H9 (cell line): ENCODE measurements at regions not wholly inside any gene's neighbourhood (a gene's known extent, or its start where the extent isn't known, plus 50 kb on each side); places are given as distances from the start of the nearest gene placed in this dataset.

Experiments used
- DNase-seq: peaks from one replicate; pipeline ENCODE4 v3.0.0-alpha.2; 2017
- H2AFZ ChIP-seq: one replicate; pipeline ENCODE4 v1.6.1; 2013; ENCODE audit warnings: mild to moderate bottlenecking, low read length, control low read depth, moderate library complexity
- H2AK5ac ChIP-seq: 2 replicates; pipeline ENCODE4 v1.6.1; 2013; ENCODE audit warnings: low read length, control low read depth, mixed read lengths; ENCODE audit not compliant: insufficient read length
- H2BK120ac ChIP-seq: one replicate; pipeline ENCODE4 v1.6.1; 2013; ENCODE audit warnings: low read depth, mild to moderate bottlenecking, low read length, control low read depth, inconsistent platforms; ENCODE audit not compliant: poor library complexity, severe bottlenecking
- H2BK12ac ChIP-seq: 2 replicates; pipeline ENCODE4 v1.6.1; 2013; ENCODE audit warnings: low read length, control low read depth, mixed read lengths, low read depth; ENCODE audit not compliant: insufficient read length
- H2BK15ac ChIP-seq: 2 replicates; pipeline ENCODE4 v1.6.1; 2013; ENCODE audit warnings: low read depth, low read length, control low read depth
- H2BK20ac ChIP-seq: one replicate; pipeline ENCODE4 v1.6.1; 2013; ENCODE audit warnings: low read depth, mild to moderate bottlenecking, low read length, control low read depth, inconsistent platforms; ENCODE audit not compliant: poor library complexity, severe bottlenecking
- H2BK5ac ChIP-seq: 2 replicates; pipeline ENCODE4 v1.6.1; 2013; ENCODE audit warnings: low read length, control low read depth, mixed read lengths; ENCODE audit not compliant: insufficient read length
- H3K14ac ChIP-seq: 2 replicates; pipeline ENCODE4 v1.6.1; 2013; ENCODE audit warnings: low read length, control low read depth; ENCODE audit not compliant: insufficient read depth
- H3K18ac ChIP-seq: 2 replicates; pipeline ENCODE4 v1.6.1; 2013; ENCODE audit warnings: low read depth, mild to moderate bottlenecking, mixed read lengths, low read length, control low read depth; ENCODE audit not compliant: insufficient read length
- H3K23ac ChIP-seq: 2 replicates; pipeline ENCODE4 v1.6.1; 2013; ENCODE audit warnings: low read length, control low read depth, mixed read lengths, low read depth; ENCODE audit not compliant: insufficient read length
- H3K23me2 ChIP-seq: 2 replicates; pipeline ENCODE4 v1.6.1; 2013; ENCODE audit warnings: low read depth, mild to moderate bottlenecking, mixed read lengths, low read length, control low read depth; ENCODE audit not compliant: insufficient read length, poor library complexity, severe bottlenecking
- H3K27ac ChIP-seq: 2 replicates; pipeline ENCODE4 v1.5.1; 2013; ENCODE audit warnings: low read length, control low read depth, mixed read lengths, low read depth; ENCODE audit not compliant: insufficient read length
- H3K27me3 ChIP-seq: 2 replicates; pipeline ENCODE4 v1.6.1; 2013; ENCODE audit warnings: low read length, control low read depth, inconsistent platforms; ENCODE audit not compliant: insufficient read depth
- H3K4ac ChIP-seq: 2 replicates; pipeline ENCODE4 v1.6.1; 2013; ENCODE audit warnings: low read depth, mild to moderate bottlenecking, control low read depth, inconsistent platforms, low read length, moderate library complexity
- H3K4me1 ChIP-seq: 2 replicates; pipeline ENCODE4 v1.6.1; 2013; ENCODE audit warnings: low read length, control low read depth, inconsistent platforms; ENCODE audit not compliant: insufficient read depth
- H3K4me2 ChIP-seq: 2 replicates; pipeline ENCODE4 v1.6.1; 2013; ENCODE audit warnings: low read length, control low read depth, mixed read lengths; ENCODE audit not compliant: insufficient read length, insufficient read depth
- H3K56ac ChIP-seq: 2 replicates; pipeline ENCODE4 v1.6.1; 2013; ENCODE audit warnings: low read depth, mild to moderate bottlenecking, mixed read lengths, low read length, control low read depth; ENCODE audit not compliant: insufficient read length
- H3K79me1 ChIP-seq: 2 replicates; pipeline ENCODE4 v1.6.1; 2013; ENCODE audit warnings: low read depth, mild to moderate bottlenecking, moderate library complexity, low read length, control low read depth, inconsistent platforms; ENCODE audit not compliant: insufficient read depth, poor library complexity, severe bottlenecking
- H3K79me2 ChIP-seq: 2 replicates; pipeline ENCODE4 v1.6.1; 2013; ENCODE audit warnings: low read length, control low read depth, inconsistent platforms; ENCODE audit not compliant: insufficient read depth
- H3K9ac ChIP-seq: 2 replicates; pipeline ENCODE4 v1.6.1; 2013; ENCODE audit warnings: low read length, control low read depth, mixed read lengths; ENCODE audit not compliant: insufficient read length; ENCODE audit errors: extremely low read depth
- H3K9me3 ChIP-seq: one replicate; pipeline ENCODE4 v1.6.1; 2013; ENCODE audit warnings: low read depth, low read length, inconsistent platforms; ENCODE audit not compliant: control insufficient read depth
- H3T11ph ChIP-seq: one replicate; pipeline ENCODE4 v1.6.1; 2013; ENCODE audit warnings: mild to moderate bottlenecking, low read length, control low read depth, inconsistent platforms
- H4K20me1 ChIP-seq: one replicate; pipeline ENCODE4 v1.6.1; 2013; ENCODE audit not compliant: control insufficient read depth, insufficient read length, insufficient read depth
- H4K5ac ChIP-seq: 2 replicates; pipeline ENCODE4 v1.6.1; 2013; ENCODE audit warnings: low read depth, mild to moderate bottlenecking, mixed read lengths, low read length, control low read depth; ENCODE audit not compliant: insufficient read length
- H4K8ac ChIP-seq: replicated peaks from 2 replicates; pipeline ENCODE4 v1.6.1; 2013; ENCODE audit warnings: low read length, control low read depth, mixed read lengths, low read depth; ENCODE audit not compliant: insufficient read length
- H4K91ac ChIP-seq: 2 replicates; pipeline ENCODE4 v1.6.1; 2013; ENCODE audit warnings: low read depth, mild to moderate bottlenecking, moderate library complexity, mixed read lengths, low read length, control low read depth; ENCODE audit not compliant: insufficient read length
- H3K27ac Mint-ChIP-seq, 3 experiments: 2 replicates in 2 of 3; 3 replicates in 1 of 3; pipeline ENCODE4 v1.8.0; 2020 to 2021; ENCODE audit warnings: mixed read lengths in 3 of 3, mild to moderate bottlenecking in 1 of 3, moderate library complexity in 1 of 3
- H3K27me3 Mint-ChIP-seq: 2 replicates; pipeline ENCODE4 v1.8.0; 2021; ENCODE audit warnings: low read depth, mild to moderate bottlenecking, moderate library complexity, mixed read lengths
- H3K36me3 Mint-ChIP-seq, 3 experiments: 2 replicates in 2 of 3; 3 replicates in 1 of 3; pipeline ENCODE4 v1.8.0; 2020 to 2021; ENCODE audit warnings: low read depth in 3 of 3, mixed read lengths in 3 of 3; ENCODE audit not compliant: insufficient read depth in 1 of 3
- H3K4me1 Mint-ChIP-seq, 2 experiments: 2 replicates each; pipeline ENCODE4 v1.8.0; 2020; ENCODE audit warnings: mixed read lengths in 2 of 2
- H3K4me3 Mint-ChIP-seq, 2 experiments: 2 replicates in 1 of 2; 3 replicates in 1 of 2; pipeline ENCODE4 v1.8.0; 2020 to 2021; ENCODE audit warnings: mild to moderate bottlenecking in 2 of 2, mixed read lengths in 2 of 2, moderate library complexity in 1 of 2
- H3K9me3 Mint-ChIP-seq, 2 experiments: 2 replicates in 1 of 2; 3 replicates in 1 of 2; pipeline ENCODE4 v1.8.0; 2020; ENCODE audit warnings: mild to moderate bottlenecking in 2 of 2, mixed read lengths in 2 of 2, moderate library complexity in 1 of 2
- CTCF ChIP-seq: fragments of 200-600 bp; sonication (generic); conservative IDR thresholded peaks from 3 replicates; pipeline ENCODE4 v1.8.0; 2021; ENCODE audit warnings: antibody characterized with exemption, mild to moderate bottlenecking
- WGBS: extraction: QIAGEN DNeasy Blood & Tissue Kit; methylation state at CpG from one replicate; pipeline ENCODE4 v1.1.7; 2013; ENCODE audit warnings: missing lambda C conversion rate, low lambda C conversion rate, mixed read lengths; ENCODE audit not compliant: insufficient read length; ENCODE audit errors: extremely low coverage; 5-methylcytosine and 5-hydroxymethylcytosine counted together

GRCh38 chr3:24863215-24863614 is 368.6 kb upstream of the THRB start:
- no CpG with 5 or more reads among the region's 5 CpGs for WGBS
- no peak overlapping the region for H3K27ac Mint-ChIP-seq
- no peak overlapping the region for H3K27ac ChIP-seq
- no peak overlapping the region for H3K18ac ChIP-seq
- no peaks in the 10 kb centered on the region for H4K20me1 ChIP-seq
- H2AFZ ChIP-seq = no peak overlapping the region
- no peak overlapping the region for H3K14ac ChIP-seq
- peaks cover 14 to 17% of the 10 kb centered on the region in 2 experiments for H3K4me1 Mint-ChIP-seq
- H3K4me1 ChIP-seq = peaks cover 2% of the 10 kb centered on the region; the same call in 1 of the 2 replicates
- H2BK12ac ChIP-seq = no peak overlapping the region
- no peaks in the 10 kb centered on the region for H3K79me1 ChIP-seq
- H4K91ac ChIP-seq = no peak overlapping the region
- H4K8ac ChIP-seq = no peak overlapping the region
- H2BK20ac ChIP-seq = no peak overlapping the region
- no peaks in the 10 kb centered on the region for H3K79me2 ChIP-seq
- no peak overlapping the region for H3K56ac ChIP-seq
- no peak overlapping the region for H2AK5ac ChIP-seq
- no peaks in the 10 kb centered on the region for H3K27me3 ChIP-seq
- H3K4me3 Mint-ChIP-seq = no peak overlapping the region
- no peak overlapping the region for H2BK5ac ChIP-seq
- H3K4me2 ChIP-seq = no peak overlapping the region
- no peak overlapping the region for H3K9ac ChIP-seq
- H4K5ac ChIP-seq = no peak overlapping the region
- no peaks in the 10 kb centered on the region for H3K36me3 Mint-ChIP-seq
- no peaks in the 10 kb centered on the region for H3K9me3 ChIP-seq
- H3K9me3 Mint-ChIP-seq = no peaks in the 10 kb centered on the region
- TF ChIP-seq CTCF = no peak
- H3T11ph ChIP-seq = no peak overlapping the region
- H3K4ac ChIP-seq = no peak overlapping the region
- no peak overlapping the region for H3K23ac ChIP-seq
- H2BK120ac ChIP-seq = no peak overlapping the region
- no peak overlapping the region for H2BK15ac ChIP-seq
- no peaks in the 10 kb centered on the region for H3K27me3 Mint-ChIP-seq
- no peaks in the 10 kb centered on the region for H3K23me2 ChIP-seq
- no peak for DNase-seq
